ENCODE measurements at regions not wholly inside any gene's neighbourhood (a gene's known extent, or its start where the extent isn't known, plus 50 kb on each side); places are given as distances from the start of the nearest gene placed in this dataset.
"Not testable (repeated sequence)": the region's sequence is repeated elsewhere in the genome, so short reads cannot be mapped to it uniquely, and the experiment has no call there.

DNA sequence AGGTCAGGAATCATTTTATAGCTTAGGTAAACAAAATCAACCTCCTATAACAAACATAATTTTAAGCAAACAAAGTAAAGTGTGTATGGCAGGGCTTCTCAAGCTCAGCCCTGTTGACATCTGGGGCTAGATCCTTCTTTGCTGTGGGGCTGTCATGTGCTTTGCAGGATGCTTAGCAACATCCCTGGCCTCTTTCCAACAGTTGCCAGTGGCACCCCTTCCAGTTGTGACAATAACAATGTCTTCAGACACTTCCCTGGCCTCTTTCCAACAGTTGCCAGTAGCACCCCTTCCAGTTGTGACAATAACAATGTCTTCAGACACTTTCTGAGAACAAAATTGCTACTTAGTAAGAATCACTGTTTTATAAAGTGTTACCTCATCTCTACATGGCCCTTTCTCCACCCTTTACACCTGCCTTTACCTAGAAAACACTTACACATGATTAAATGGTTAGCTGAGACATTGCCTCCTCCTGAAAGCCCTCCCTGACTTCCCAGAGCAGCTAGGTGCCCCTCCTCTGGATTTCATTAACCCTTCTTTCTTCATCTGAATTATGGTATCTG is 194.0 kb upstream of the LMCD1 start:
- DNase-seq (ENCODE audit: insufficient read length, low spot score): no peak
- FAIRE-seq: no peak
- no peak for TF ChIP-seq POU2F2 (IDR thresholded peaks at IDR 0.05; ENCODE audit: low read depth, low read length)

DNA sequence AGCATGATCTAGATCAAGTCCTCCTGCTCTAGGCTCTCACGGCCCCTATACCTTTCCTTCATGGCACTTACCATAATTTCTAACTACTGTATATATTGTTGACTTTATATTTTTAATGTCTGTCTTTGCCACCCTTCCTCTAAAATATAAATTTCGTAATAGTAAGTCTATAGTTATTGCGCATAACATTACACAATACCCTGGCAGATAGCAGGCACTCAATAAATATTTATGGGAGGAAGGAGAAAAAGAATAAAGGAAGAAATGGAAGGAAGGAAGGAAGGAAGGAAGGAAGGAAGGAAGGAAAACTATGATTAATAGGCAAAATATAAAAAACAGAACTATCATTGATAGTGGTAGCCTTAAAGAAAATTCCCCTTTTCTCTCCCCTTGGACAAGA is 190.3 kb upstream of the LMCD1 start:
- no peak for FAIRE-seq
- DNase-seq (ENCODE audit: insufficient read length, low spot score): no peak
- TF ChIP-seq TAF1 (IDR thresholded peaks at IDR 0.05; ENCODE audit: low read depth, low read length): no peak
- TF ChIP-seq SPI1 (IDR thresholded peaks at IDR 0.05; ENCODE audit: low read depth, low read length): no peak
- no peak for TF ChIP-seq POLR2A (IDR thresholded peaks at IDR 0.05; ENCODE audit: low read depth, low read length)
- no peak for TF ChIP-seq PAX5 (IDR thresholded peaks at IDR 0.05; ENCODE audit: insufficient read depth, low read length, severe bottlenecking)
- TF ChIP-seq POLR2AphosphoS5 (IDR thresholded peaks at IDR 0.05; ENCODE audit: low read depth, low read length): no peak
- no peak for TF ChIP-seq POU2F2 (IDR thresholded peaks at IDR 0.05; ENCODE audit: low read depth, low read length)

DNA sequence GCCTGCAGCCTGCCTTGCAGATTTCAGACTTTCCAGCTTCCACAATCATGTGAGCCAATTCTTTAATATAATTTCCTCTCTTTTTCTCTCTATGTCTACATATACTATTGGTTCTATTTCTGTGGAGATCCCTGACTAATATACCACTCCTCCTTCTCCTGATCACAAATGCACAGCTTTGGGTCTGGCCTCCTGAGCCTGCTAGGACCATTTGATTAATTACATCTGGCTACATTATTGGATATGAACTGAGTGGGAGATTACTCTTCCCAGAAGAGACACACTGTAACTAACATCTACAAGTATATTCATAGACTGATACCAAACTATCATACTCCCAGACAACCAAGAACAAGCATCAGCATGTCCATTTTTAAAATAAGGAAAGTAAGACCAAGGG is 188.9 kb upstream of the LMCD1 start:
- TF ChIP-seq TAF1 (IDR thresholded peaks at IDR 0.05; ENCODE audit: low read depth, low read length) (no peak), SPI1 (IDR thresholded peaks at IDR 0.05; ENCODE audit: low read depth, low read length) (no peak), PAX5 (IDR thresholded peaks at IDR 0.05; ENCODE audit: insufficient read depth, low read length, severe bottlenecking) (no peak), POLR2AphosphoS5 (IDR thresholded peaks at IDR 0.05; ENCODE audit: low read depth, low read length) (no peak), POU2F2 (IDR thresholded peaks at IDR 0.05; ENCODE audit: low read depth, low read length) (no peak), POLR2A (IDR thresholded peaks at IDR 0.05; ENCODE audit: low read depth, low read length) (no peak)
- FAIRE-seq (no peak), DNase-seq (ENCODE audit: insufficient read length, low spot score) (no peak)

DNA sequence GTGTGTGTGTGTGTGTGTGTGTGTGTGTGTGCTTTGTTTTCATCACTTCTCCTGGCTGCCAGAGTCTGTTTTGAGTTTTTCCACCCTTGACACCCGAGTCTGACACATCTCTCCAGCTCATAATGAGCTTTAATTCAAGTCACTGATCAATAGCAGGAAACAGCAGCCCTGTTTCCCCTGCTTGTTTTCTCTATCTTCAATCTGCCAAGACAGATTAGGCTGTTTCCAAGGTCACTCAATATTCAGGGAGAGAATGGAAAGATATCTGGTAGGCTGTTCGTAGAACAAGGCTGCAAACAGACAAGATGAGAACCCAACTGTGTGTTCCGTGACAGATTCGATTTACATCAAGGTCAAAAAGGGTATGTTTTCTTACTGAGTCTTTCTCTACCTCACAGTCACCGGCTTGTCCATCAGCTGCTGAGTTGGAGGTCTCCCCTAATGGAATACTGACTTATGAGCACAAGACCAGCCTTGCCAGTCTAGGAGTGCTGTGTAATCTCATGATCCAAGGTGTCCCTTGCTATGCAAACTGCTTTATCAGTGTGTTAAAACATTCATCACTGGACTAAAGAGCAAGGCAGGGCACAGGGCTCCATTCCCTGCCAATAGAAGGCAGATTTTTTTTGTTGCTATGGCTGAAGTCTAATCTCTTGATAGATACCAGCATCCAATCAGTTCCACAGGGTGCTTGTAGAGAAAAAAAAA is 187.9 kb upstream of the LMCD1 start:
- TF ChIP-seq POU2F2 (IDR thresholded peaks at IDR 0.05; ENCODE audit: low read depth, low read length) (no peak), POLR2AphosphoS5 (IDR thresholded peaks at IDR 0.05; ENCODE audit: low read depth, low read length) (no peak), TAF1 (IDR thresholded peaks at IDR 0.05; ENCODE audit: low read depth, low read length) (no peak), PAX5 (IDR thresholded peaks at IDR 0.05; ENCODE audit: insufficient read depth, low read length, severe bottlenecking) (no peak), POLR2A (IDR thresholded peaks at IDR 0.05; ENCODE audit: low read depth, low read length) (no peak), SPI1 (IDR thresholded peaks at IDR 0.05; ENCODE audit: low read depth, low read length) (no peak)
- DNase-seq (ENCODE audit: insufficient read length, low spot score): no peak
- FAIRE-seq: no peak

DNA sequence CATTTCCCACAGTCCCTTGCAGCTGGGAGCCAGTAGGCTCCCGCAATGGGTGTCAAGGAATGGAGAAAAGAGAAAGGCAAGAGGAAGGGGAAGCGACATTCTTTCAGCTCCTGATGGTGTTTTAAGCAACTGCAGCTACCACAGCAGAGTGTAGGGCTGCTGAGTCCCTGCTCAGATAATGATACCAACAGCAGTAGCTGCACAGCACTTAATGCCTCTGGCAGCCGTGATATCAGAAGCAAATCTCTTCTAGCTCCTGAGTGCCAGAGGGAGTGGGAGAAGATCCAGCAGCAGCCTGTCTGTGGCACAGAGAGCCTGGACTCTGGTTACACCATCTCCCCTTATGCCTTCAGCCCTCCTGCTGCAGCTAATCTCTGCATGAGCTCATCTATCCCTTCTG is 186.1 kb upstream of the LMCD1 start:
- not testable (repeated sequence) for DNase-seq (ENCODE audit: insufficient read length, low spot score); FAIRE-seq

DNA sequence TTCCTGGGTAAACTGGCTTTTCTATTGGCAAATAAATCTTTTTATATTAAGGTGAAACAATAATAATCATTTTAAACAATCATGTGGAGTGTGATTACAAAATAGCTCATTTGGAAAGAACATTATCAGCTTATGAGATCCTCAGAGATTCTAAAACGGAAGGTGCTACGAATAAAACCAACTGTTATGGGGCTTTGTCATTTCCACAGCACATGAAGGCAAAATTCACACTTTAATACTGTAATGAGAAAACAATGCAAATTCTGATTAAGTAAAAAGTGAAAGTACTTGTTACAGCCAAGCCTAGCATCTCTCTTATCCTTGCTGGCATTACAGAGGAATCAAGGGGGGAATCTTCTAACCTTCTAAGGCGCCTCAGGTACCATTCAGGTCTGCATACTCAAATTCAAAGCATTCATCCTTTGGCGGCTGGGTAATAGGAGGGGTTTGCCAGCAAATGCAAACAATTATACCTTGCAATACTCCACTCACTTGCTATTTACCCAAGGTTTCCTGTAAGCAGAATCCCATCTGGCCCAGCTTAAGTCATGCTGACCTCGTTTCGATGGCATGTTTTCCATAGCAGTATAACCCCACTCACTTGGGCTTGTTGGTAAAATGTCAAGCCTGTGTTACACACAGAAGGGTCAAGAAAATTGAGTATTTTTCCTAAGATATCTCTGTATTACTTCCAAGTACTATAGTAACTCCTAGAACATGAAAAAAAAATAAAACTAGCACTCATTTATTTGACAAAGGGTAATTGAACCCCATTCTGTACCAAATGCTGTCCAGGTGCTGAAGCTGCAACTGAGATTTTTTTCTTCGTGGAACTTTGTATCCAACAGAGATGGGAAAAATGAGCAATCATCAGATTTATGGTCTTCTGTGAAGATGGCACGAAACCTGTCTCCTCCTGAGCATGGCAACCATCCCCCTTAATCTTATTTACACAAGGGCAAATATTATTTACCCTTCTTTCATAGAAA is 183.7 kb upstream of the LMCD1 start:
- DNase-seq (ENCODE audit: insufficient read length, low spot score): no peak
- no peak for FAIRE-seq
- no peak for TF ChIP-seq POLR2A (IDR thresholded peaks at IDR 0.05; ENCODE audit: low read depth, low read length)
- no peak for TF ChIP-seq TAF1 (IDR thresholded peaks at IDR 0.05; ENCODE audit: low read depth, low read length)
- no peak for TF ChIP-seq SPI1 (IDR thresholded peaks at IDR 0.05; ENCODE audit: low read depth, low read length)

DNA sequence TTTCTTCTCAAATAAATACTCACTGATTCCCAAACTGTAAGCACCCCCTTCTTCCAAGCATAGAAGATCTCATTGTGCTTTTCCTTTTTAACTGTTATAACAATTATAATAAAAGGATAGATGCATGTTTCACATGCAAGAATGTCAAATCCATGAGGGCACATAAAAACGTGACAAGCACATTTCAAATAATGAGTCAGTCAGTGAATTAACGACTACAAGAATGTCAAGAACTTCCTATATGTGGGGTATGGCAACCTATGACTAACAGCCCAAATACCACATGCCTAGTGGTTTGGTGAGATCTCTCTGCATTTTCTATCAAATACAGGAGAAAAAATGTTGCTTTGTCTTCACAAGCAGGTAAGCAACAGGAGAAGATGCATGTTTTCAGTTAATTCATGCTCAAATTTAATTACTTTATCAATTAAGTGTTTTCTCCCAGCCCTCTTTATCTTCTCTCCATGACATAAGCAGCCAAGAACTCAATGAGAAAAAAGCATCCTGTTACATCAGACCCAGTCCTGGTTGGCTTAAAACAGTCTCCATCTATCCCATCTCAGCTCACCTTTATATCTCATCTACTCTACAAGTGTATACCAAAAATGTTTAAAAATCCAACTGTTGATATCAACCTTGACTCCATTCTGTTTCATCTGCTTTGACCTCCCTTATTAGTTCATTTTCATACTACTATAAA is 181.5 kb upstream of the LMCD1 start:
- FAIRE-seq (no peak), DNase-seq (ENCODE audit: insufficient read length, low spot score) (no peak)
- TF ChIP-seq SPI1 (IDR thresholded peaks at IDR 0.05; ENCODE audit: low read depth, low read length): no peak
- no peak for TF ChIP-seq PAX5 (IDR thresholded peaks at IDR 0.05; ENCODE audit: insufficient read depth, low read length, severe bottlenecking)
- TF ChIP-seq TAF1 (IDR thresholded peaks at IDR 0.05; ENCODE audit: low read depth, low read length): no peak
- TF ChIP-seq POLR2AphosphoS5 (IDR thresholded peaks at IDR 0.05; ENCODE audit: low read depth, low read length): no peak
- TF ChIP-seq POLR2A (IDR thresholded peaks at IDR 0.05; ENCODE audit: low read depth, low read length): no peak
- TF ChIP-seq POU2F2 (IDR thresholded peaks at IDR 0.05; ENCODE audit: low read depth, low read length): no peak

DNA sequence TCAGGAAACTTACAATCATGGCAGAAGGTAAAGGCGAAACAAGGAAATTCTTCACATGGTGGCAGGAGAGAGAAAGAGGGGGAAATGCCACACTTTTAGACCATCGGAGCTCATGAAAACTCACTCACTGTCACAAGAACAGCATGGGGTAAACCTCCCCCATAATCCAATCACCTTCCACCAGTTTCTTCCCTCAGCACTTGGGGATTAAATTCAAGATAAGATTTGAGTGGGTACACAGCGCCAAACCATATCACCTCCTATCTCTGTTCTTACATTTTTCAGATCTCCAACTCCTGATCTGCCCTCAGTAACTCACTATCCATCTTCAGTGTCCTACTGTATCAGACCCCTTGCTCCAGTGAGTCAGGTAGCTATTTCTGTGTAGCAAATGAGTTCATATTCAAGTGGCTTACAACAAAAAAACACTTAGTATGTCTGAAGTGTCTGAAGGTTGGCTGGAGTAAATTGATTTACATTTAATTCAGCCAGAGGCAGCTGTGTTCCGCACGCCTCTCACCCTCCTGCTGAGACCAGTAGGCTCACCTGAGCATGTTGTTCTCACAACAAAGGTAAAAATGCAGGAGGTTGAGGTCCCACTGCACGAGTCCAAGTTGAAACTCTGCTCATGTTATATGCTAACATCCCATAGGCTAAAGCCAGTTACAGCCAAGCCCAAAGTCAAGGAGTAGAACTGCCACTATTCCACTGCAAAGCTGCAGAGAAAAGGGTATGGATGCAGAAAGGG is 180.7 kb upstream of the LMCD1 start:
- FAIRE-seq: no peak
- TF ChIP-seq POU2F2 (IDR thresholded peaks at IDR 0.05; ENCODE audit: low read depth, low read length) (no peak), TAF1 (IDR thresholded peaks at IDR 0.05; ENCODE audit: low read depth, low read length) (no peak), POLR2A (IDR thresholded peaks at IDR 0.05; ENCODE audit: low read depth, low read length) (no peak), POLR2AphosphoS5 (IDR thresholded peaks at IDR 0.05; ENCODE audit: low read depth, low read length) (no peak), SPI1 (IDR thresholded peaks at IDR 0.05; ENCODE audit: low read depth, low read length) (no peak), PAX5 (IDR thresholded peaks at IDR 0.05; ENCODE audit: insufficient read depth, low read length, severe bottlenecking) (no peak)
- no peak for DNase-seq (ENCODE audit: insufficient read length, low spot score)

DNA sequence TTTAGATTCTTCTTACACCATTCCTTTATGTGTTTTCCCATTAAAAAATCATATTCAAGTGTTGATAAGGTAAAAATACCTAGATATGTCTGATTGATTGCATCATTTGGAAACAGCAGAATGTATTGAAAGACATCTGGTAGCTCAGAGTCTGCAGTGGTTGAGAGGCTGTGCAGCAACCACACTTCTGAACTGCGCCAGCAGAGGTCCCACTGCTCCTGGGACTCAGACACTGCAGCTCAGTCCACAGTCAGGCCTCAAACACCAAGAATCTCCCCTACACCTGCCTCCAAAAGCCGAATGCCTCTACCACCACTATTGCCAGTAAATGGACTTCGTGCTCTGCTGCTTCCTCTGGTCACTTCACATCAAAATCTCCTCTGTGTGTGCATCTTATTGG is 176.9 kb upstream of the LMCD1 start:
- TF ChIP-seq TAF1 (IDR thresholded peaks at IDR 0.05; ENCODE audit: low read depth, low read length): no peak
- FAIRE-seq: peak; percentile 47
- DNase-seq (ENCODE audit: insufficient read length, low spot score): peak; percentile 32

Data from GM12891 (cell line).